Dendritic cell treated with granulocyte-macrophage colony-stimulating factor and Interleukin-4, amounts not matched to agents 40 ng/mL and 50 ng/mL, for 4 days (primary cell): ENCODE measurements at regions not wholly inside any gene's neighbourhood (a gene's known extent, or its start where the extent isn't known, plus 50 kb on each side); places are given as distances from the start of the nearest gene placed in this dataset.
"Not testable (repeated sequence)": the region's sequence is repeated elsewhere in the genome, so short reads cannot be mapped to it uniquely, and the experiment has no call there.

Source experiments
- H3K27ac Mint-ChIP-seq: one replicate; pipeline ENCODE4 v1.8.0; 2022; ENCODE audit warnings: mild to moderate bottlenecking, mixed read lengths
- H3K27me3 Mint-ChIP-seq: one replicate; pipeline ENCODE4 v1.8.0; 2022; ENCODE audit warnings: mild to moderate bottlenecking, mixed read lengths
- H3K36me3 Mint-ChIP-seq: one replicate; pipeline ENCODE4 v1.8.0; 2022; ENCODE audit warnings: low read depth, mixed read lengths
- H3K4me1 Mint-ChIP-seq: one replicate; pipeline ENCODE4 v1.8.0; 2022; ENCODE audit warnings: low read depth, mixed read lengths
- H3K4me3 Mint-ChIP-seq: one replicate; pipeline ENCODE4 v1.8.0; 2022; ENCODE audit warnings: mild to moderate bottlenecking, moderate library complexity, mixed read lengths
- H3K9me3 Mint-ChIP-seq: one replicate; pipeline ENCODE4 v1.8.0; 2022; ENCODE audit warnings: mixed read lengths
- intact Hi-C: fragments of 100-400 bp; cut with micrococcal nuclease; formaldehyde crosslinking; loops from one replicate; pipeline ENCODE4 v1.15.0; 2022

DNA sequence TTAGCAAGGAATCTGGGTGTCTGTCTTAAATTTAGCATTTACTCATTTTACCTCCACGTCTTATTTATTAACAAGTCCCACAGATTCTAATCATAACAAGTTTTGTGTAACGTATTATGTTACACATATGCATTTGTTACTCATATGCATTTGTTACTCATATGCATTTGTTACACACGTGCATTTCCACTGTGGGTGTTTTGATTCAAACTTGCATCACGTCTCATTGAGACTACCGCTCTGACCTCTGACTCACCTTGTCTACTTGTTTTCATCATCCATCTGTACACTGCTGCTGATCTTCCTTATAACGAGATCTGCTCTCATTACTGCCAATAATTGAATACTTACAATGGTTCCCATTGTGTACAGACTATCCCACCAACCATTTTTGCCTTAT is 1141.4 kb downstream of the TBL1XR1 start:
- no peak overlapping the region for H3K27ac Mint-ChIP-seq
- H3K4me1 Mint-ChIP-seq, result no peaks in the 10 kb centered on the region
- intact Hi-C loops, result no loop called here
- no peaks in the 10 kb centered on the region for H3K36me3 Mint-ChIP-seq
- no peak overlapping the region for H3K4me3 Mint-ChIP-seq
- no peaks in the 10 kb centered on the region for H3K27me3 Mint-ChIP-seq
- H3K9me3 Mint-ChIP-seq, result peaks cover 18% of the 10 kb centered on the region

DNA sequence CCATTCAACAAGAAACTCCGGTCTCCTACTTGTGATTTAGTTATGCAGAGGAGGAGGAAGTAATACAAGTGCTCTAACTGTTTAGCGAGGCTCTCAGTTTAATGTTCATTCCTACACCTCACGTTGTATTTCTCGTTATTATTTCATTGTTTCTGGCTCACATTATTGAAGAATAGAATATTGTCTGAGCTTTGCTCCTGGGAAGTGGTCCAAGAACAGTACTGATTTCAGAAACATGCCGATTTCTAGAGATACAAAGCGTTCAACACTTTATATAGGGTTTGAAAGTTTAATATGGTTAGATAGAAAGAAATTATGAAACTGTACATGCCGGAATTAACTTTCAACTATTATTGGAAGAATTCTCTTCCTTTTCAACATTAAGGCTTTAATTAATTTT is 1145.5 kb downstream of the TBL1XR1 start:
- no peak overlapping the region for H3K27ac Mint-ChIP-seq
- H3K4me1 Mint-ChIP-seq, result no peaks in the 10 kb centered on the region
- intact Hi-C loops, result no loop called here
- H3K4me3 Mint-ChIP-seq, result no peak overlapping the region
- H3K36me3 Mint-ChIP-seq, result no peaks in the 10 kb centered on the region
- peaks cover 18% of the 10 kb centered on the region for H3K9me3 Mint-ChIP-seq
- H3K27me3 Mint-ChIP-seq, result no peaks in the 10 kb centered on the region

DNA sequence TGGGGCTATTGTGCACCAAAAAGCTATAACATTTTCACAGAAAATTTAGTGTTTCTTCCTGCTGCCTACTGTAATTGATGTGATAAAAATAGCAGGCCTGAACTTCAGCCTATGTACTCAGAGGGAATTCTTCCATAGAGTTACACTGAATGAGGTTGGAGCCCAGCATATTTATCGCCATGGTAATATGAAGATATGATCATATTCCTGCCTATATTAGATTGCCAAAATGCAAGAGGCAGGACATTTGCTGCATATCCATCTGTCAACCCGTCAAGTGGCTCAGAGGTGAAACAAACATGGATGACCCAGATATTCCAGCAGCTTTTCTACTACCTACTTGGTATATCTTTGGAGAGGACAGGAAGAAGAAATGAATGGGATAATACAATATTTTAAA is 1150.6 kb downstream of the TBL1XR1 start:
- peaks cover 4% of the 10 kb centered on the region for H3K9me3 Mint-ChIP-seq
- intact Hi-C loops, result no loop called here
- H3K4me3 Mint-ChIP-seq, result no peak overlapping the region
- no peaks in the 10 kb centered on the region for H3K27me3 Mint-ChIP-seq
- H3K27ac Mint-ChIP-seq, result no peak overlapping the region
- H3K4me1 Mint-ChIP-seq, result no peaks in the 10 kb centered on the region
- H3K36me3 Mint-ChIP-seq, result no peaks in the 10 kb centered on the region

DNA sequence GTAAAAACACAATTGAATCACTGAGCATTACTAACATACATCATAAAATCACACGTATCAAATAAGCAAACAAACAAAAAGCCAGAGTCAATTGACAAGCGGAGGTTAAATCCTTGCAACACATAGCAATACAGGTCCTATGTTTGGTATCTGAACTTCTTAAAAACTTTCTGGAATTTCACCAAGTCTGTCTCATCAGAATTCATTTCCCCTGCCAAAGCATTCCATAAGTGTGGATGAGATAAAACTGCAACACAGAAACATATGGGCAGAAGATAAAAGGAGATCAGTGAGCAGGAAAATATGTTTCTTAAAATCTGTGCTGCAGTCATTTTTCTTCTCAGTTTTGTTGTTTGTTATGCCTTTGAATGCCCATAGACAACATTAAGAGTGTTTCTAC is 1155.5 kb downstream of the TBL1XR1 start:
- Mint-ChIP-seq H3K27me3 (no peaks in the 10 kb centered on the region), H3K9me3 (peaks cover 23% of the 10 kb centered on the region), H3K4me1 (no peaks in the 10 kb centered on the region), H3K27ac (no peak overlapping the region), H3K36me3 (no peaks in the 10 kb centered on the region), H3K4me3 (no peak overlapping the region)
- intact Hi-C loops, result no loop called here

DNA sequence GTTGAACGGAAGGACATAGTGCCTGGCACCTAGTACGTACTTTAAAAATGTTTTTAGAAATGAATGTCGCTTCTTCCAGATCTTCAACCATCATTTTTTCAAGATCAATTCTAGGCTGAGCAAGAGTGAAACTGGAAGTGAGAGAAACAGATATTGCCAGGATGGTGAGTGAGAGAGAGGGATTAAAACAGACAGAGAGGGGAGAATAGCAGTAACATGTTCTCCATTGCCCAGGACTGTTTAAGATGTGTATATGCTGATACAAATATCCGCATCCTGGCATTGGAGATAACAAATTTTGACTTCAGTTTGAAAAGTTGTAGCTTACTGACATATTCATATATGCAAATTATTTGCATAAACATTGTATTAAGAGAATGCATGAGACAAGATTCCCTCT is 1156.1 kb downstream of the TBL1XR1 start:
- no peaks in the 10 kb centered on the region for H3K27me3 Mint-ChIP-seq
- H3K36me3 Mint-ChIP-seq, result no peaks in the 10 kb centered on the region
- no peak overlapping the region for H3K27ac Mint-ChIP-seq
- intact Hi-C loops, result no loop called here
- H3K4me3 Mint-ChIP-seq, result no peak overlapping the region
- peaks cover 27% of the 10 kb centered on the region for H3K9me3 Mint-ChIP-seq
- H3K4me1 Mint-ChIP-seq, result no peaks in the 10 kb centered on the region

DNA sequence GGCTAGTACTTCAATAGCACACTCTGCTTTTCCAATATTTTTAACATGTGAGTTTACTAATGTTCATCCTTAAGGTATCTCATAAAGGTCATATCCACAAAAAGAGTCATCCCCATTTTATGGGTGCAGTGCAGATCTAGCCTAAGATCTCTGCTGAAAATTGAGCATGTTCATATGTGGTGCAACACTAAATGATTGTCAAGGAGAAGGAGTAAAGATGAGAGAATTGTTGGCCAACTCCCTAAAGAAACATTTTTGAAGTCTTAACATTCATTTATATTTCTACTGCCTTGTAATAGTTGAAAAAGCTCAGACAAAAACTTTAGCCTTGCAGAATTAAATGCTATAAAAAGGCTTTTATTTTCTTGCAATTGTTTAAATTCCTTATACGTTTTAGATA is 1159.6 kb downstream of the TBL1XR1 start:
- no peaks in the 10 kb centered on the region for H3K36me3 Mint-ChIP-seq
- no peak overlapping the region for H3K27ac Mint-ChIP-seq
- no peak overlapping the region for H3K4me3 Mint-ChIP-seq
- intact Hi-C loops, result no loop called here
- H3K9me3 Mint-ChIP-seq, result peaks cover 46% of the 10 kb centered on the region
- no peaks in the 10 kb centered on the region for H3K27me3 Mint-ChIP-seq
- H3K4me1 Mint-ChIP-seq, result no peaks in the 10 kb centered on the region

DNA sequence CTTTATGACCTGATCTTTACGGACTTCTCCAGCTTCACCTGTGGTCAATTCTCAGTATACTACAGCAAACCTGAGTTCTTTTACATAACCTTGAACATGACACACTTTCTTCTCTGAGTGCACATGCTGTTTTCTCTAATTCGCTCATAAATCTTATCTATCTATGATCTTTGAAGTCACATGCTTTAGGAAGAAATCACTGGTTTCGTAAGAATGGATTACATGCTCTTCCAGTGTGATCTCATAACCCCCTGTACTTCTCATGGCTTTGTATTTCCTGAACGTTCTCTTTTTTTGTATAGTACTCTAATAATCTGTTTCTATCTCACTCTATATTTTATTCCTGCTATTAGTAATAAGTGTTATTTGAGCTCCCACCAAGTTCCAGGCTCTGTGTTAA is 1165.2 kb downstream of the TBL1XR1 start:
- Mint-ChIP-seq H3K36me3 (no peaks in the 10 kb centered on the region), H3K4me3 (no peak overlapping the region), H3K4me1 (no peaks in the 10 kb centered on the region), H3K27me3 (no peaks in the 10 kb centered on the region), H3K27ac (no peak overlapping the region), H3K9me3 (peaks cover 23% of the 10 kb centered on the region)
- intact Hi-C loops, result no loop called here

DNA sequence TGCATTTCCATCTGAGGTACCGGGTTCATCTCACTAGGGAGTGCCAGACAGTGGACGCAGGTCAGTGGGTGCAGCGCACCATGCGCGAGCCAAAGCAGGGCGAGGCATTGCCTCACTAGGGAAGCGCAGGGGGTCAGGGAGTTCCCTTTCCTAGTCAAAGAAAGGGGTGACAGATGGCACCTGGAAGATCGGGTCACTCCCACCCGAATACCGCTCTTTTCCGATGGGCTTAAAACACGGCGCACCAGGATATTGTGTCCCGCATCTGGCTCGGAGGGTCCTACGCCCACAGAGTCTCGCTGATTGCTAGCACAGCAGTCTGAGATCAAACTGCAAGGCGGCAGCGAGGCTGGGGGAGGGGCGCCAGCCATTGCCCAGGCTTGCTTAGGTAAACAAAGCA is 1157.1 kb downstream of the NAALADL2 start:
- H3K4me3 Mint-ChIP-seq, H3K4me1 Mint-ChIP-seq, H3K27me3 Mint-ChIP-seq, H3K27ac Mint-ChIP-seq, intact Hi-C loops, H3K36me3 Mint-ChIP-seq: not testable (repeated sequence)
- H3K9me3 Mint-ChIP-seq, result peaks cover 37% of the 10 kb centered on the region

DNA sequence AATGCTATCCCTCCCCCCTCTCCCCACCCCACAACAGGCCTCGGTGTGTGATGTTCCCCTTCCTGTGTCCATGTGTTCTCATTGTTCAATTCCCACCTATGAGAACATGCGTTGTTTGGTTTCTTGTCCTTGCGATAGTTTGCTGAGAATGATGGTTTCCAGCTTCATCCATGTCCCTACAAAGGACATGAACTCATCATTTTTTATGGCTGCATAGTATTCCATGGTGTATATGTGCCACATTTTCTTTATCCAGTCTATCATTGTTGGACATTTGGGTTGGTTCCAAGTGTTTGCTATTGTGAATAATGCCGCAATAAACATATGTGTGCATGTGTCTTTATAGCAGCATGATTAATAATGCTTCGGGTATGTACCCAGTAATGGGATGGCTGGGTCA is 1156.1 kb downstream of the NAALADL2 start:
- H3K27ac Mint-ChIP-seq, H3K27me3 Mint-ChIP-seq, H3K4me1 Mint-ChIP-seq, H3K36me3 Mint-ChIP-seq, intact Hi-C loops, H3K4me3 Mint-ChIP-seq: not testable (repeated sequence)
- peaks cover 44% of the 10 kb centered on the region for H3K9me3 Mint-ChIP-seq

DNA sequence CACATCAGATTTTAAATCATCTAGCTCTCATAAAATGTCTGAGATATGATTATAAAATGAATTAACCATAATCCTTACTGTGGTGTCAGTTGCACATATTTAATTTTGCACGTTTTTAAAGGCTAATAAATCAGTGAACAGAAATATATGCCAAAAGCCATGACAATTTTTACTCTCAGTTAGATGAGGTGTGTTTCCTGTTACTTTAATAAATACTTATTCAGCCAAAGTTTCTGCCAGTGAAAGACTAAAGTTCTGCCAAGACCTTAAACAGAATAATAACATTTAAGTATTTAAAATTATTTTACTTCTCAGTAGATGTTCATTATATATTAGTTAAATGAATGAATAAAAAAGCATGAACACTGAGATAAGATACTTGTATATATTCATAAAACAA is 1150.1 kb downstream of the NAALADL2 start:
- Mint-ChIP-seq H3K36me3 (no peaks in the 10 kb centered on the region), H3K27ac (no peak overlapping the region), H3K4me3 (no peak overlapping the region), H3K9me3 (peaks cover 21% of the 10 kb centered on the region), H3K4me1 (no peaks in the 10 kb centered on the region), H3K27me3 (no peaks in the 10 kb centered on the region)
- intact Hi-C loops, result no loop called here

DNA sequence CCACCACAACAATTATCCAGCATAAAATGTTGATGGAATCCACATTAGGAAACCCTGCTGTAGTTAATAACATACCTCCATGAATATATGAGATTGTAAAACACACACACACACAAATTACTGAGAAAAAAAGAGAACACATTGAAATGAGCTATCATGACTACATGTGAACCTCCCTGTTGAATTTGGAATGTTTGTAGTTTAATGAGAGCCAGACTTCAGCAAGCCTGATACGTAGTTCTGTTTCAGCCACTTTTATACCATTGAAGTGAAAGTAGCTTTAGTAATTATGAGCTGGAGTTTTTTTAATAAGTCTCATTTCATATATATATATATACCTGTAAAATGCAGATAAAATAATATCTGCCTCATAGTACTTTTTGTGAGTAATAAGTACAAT is 1146.4 kb downstream of the NAALADL2 start:
- Mint-ChIP-seq H3K27me3 (no peaks in the 10 kb centered on the region), H3K4me1 (no peaks in the 10 kb centered on the region), H3K9me3 (peaks cover 30% of the 10 kb centered on the region), H3K36me3 (no peaks in the 10 kb centered on the region), H3K4me3 (no peak overlapping the region), H3K27ac (no peak overlapping the region)
- intact Hi-C loops, result no loop called here

DNA sequence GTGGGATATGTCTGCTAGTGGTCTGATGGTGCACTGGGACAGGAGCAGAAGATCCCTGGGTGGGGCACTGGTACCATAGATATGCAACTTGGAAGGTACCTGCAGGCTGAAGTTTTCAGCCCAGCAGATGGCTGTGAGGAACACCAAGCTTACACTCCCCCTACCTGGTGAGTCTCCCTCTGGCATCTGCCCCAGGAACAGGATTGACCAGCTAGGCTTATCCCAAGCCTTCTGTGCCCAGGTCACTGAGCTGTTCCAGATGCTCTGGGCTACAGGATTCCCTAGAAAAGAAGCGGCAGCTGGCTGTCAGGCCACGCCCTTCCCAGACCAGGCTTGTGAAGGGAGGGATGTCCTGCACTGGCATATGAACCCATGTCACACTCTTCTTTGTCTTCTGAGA is 1130.0 kb downstream of the NAALADL2 start:
- Mint-ChIP-seq H3K27me3 (no peaks in the 10 kb centered on the region), H3K4me3 (no peak overlapping the region)

DNA sequence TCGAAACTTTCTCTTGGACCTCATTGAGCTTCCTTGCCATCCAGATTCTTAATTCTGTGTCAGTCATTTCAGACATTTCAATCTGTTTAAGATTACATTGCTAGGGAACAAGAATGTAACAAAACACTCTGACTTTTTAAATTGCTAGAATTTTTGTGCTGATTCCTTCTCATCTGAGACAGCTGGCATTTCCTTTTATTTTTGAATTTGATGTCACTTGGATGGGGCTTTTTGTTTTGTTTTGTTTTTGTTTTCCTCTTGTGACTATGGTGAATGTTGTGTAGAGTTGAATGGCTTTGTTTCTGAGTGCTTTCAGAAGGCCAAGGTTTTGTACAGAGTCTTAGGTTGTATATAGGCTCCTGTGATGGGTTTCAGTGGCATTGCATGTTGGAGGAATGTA is 1129.3 kb downstream of the NAALADL2 start:
- Mint-ChIP-seq H3K36me3 (no peaks in the 10 kb centered on the region), H3K27ac (no peak overlapping the region), H3K4me3 (no peak overlapping the region), H3K27me3 (no peaks in the 10 kb centered on the region), H3K9me3 (peaks cover 57% of the 10 kb centered on the region), H3K4me1 (no peaks in the 10 kb centered on the region)
- intact Hi-C loops, result no loop called here

More for the DNA sequence above, 1130.0 kb downstream of the NAALADL2 start:
- Mint-ChIP-seq H3K4me1 (no peaks in the 10 kb centered on the region), H3K9me3 (peaks cover 57% of the 10 kb centered on the region), H3K27ac (no peak overlapping the region), H3K36me3 (no peaks in the 10 kb centered on the region)
- intact Hi-C loops, result no loop called here

DNA sequence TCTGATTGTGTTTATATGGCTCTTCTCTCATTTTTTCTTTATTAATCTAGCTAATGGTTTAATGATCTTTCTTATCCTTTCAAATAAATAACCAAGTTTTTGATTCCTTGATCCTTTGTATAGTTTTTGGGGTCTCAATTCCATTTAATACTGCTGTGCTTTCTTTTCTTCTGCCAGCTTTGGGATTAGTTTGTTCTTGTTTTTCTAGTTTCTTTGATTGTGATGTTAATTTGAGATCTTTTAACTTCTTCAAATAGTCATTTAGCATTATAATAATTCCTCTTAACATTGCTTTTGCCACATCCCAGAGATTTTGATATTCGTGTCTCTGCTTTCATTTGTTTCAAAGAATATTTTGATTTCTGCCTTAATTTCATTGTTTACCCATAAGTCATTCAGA is 1126.6 kb downstream of the NAALADL2 start:
- intact Hi-C loops, result no loop called here
- H3K27me3 Mint-ChIP-seq, result no peaks in the 10 kb centered on the region
- peaks cover 60% of the 10 kb centered on the region for H3K9me3 Mint-ChIP-seq
- H3K4me3 Mint-ChIP-seq, result no peak overlapping the region
- no peaks in the 10 kb centered on the region for H3K36me3 Mint-ChIP-seq
- H3K4me1 Mint-ChIP-seq, result no peaks in the 10 kb centered on the region
- no peak overlapping the region for H3K27ac Mint-ChIP-seq

DNA sequence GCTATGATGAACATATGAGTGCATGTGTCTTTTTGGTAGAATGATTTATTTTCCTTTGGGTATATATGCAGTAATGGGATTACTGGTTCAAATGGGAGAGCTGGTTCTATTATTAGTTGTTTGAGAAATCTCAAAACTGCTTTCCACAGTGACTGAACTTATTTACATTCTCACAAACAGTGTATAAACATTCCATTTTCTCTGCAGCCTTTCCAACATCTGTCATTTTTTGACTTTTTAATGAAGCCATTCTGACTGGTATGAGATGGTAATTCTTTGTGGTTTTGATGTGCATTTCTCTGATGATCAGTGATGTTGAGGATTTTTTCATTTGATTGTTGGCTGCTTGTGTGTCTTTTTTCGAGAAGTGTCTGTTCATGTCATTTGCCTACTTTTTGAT is 1124.2 kb downstream of the NAALADL2 start:
- intact Hi-C loops, result no loop called here

More for the DNA sequence above, 1124.2 kb downstream of the NAALADL2 start:
- Mint-ChIP-seq H3K27ac (no peak overlapping the region), H3K4me1 (no peaks in the 10 kb centered on the region), H3K36me3 (no peaks in the 10 kb centered on the region), H3K9me3 (peaks cover 58% of the 10 kb centered on the region), H3K27me3 (no peaks in the 10 kb centered on the region), H3K4me3 (no peak overlapping the region)
